Naive thymus-derived CD8-positive, alpha-beta T cell (primary cell): ENCODE measurements at regions not wholly inside any gene's neighbourhood (a gene's known extent, or its start where the extent isn't known, plus 50 kb on each side); places are given as distances from the start of the nearest gene placed in this dataset.
"Not testable (repeated sequence)": the region's sequence is repeated elsewhere in the genome, so short reads cannot be mapped to it uniquely, and the experiment has no call there.

ENCODE experiments used
- ATAC-seq, 2 donors: fragments of 150-1000 bp; cut with Tn5 transposase in 1 of 2; sonication (Bioruptor Pico), chemical (Tn5 transposase) in 1 of 2; 1 replicate in 1 of 2; 2 replicates in 1 of 2; pipeline ENCODE4 v1.10.0; 2021; ENCODE audit warnings: mild to moderate bottlenecking in 2 of 2, moderate library complexity in 2 of 2
- POLR2A ChIA-PET: fragments of 350-600 bp; sonication (Branson Sonifier 250); formaldehyde crosslinking; loops from one replicate; lab custom pipeline; 2021; ENCODE audit warnings: antibody characterized with exemption; lab: Charles Lee
- DNase-seq, 10 donors: peaks; one replicate each; pipeline versions ENCODE4 v3.0.0 to v3.0.0-alpha.2; 2020 to 2022
- H3K27ac Mint-ChIP-seq, 10 donors: one replicate each; pipeline ENCODE4 v1.8.0; 2020 to 2022; ENCODE audit warnings: mild to moderate bottlenecking in 10 of 10, mixed read lengths in 10 of 10, moderate library complexity in 4 of 10, inconsistent platforms in 1 of 10
- H3K27me3 Mint-ChIP-seq, 5 donors: one replicate each; pipeline ENCODE4 v1.8.0; 2021 to 2022; ENCODE audit warnings: mixed read lengths in 5 of 5
- H3K36me3 Mint-ChIP-seq, 3 donors: one replicate each; pipeline ENCODE4 v1.8.0; 2020 to 2022; ENCODE audit warnings: mixed read lengths in 3 of 3, mild to moderate bottlenecking in 2 of 3, inconsistent platforms in 1 of 3
- H3K4me1 Mint-ChIP-seq, 4 donors: one replicate each; pipeline ENCODE4 v1.8.0; 2021 to 2022; ENCODE audit warnings: mixed read lengths in 4 of 4
- H3K4me3 Mint-ChIP-seq, 10 donors: one replicate each; pipeline ENCODE4 v1.8.0; 2020 to 2022; ENCODE audit warnings: mild to moderate bottlenecking in 10 of 10, mixed read lengths in 10 of 10, moderate library complexity in 6 of 10, inconsistent platforms in 1 of 10
- H3K9me3 Mint-ChIP-seq, 9 donors: one replicate each; pipeline ENCODE4 v1.8.0; 2020 to 2022; ENCODE audit warnings: mixed read lengths in 9 of 9, mild to moderate bottlenecking in 3 of 9, inconsistent platforms in 1 of 9, moderate library complexity in 1 of 9

DNA sequence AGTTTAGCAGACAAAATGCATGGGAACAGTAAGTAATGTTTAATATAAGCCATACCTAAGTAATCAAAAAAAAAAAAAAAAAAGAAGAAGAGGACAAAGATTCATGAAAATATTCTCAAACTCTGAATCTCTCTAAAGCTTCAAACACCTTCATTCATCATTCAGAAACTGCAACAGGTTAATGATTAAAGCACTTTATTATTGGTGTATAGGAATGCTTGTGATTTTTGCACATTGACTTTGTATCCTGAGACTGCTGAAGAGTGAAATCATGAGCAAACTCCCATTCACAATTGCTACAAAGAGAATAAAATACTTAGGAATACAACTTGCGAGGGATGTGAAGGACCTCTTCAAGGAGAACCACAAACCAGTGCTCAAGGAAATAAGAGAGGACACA is 278.4 kb upstream of the DCN start:
- peaks cover 0 to 5% (median 2%) of the 10 kb centered on the region in 3 donors for H3K36me3 Mint-ChIP-seq
- no peak for DNase-seq
- POLR2A ChIA-PET, result interaction anchor here (0.6 kb wide), 1 partner anchor 22 kb away, joined by 3 read pairs; no protein-coding TSS in a partner anchor
- peaks cover 0 to 8% (median 0%) of the 10 kb centered on the region in 5 donors for H3K27me3 Mint-ChIP-seq
- H3K27ac Mint-ChIP-seq, result no peak overlapping the region
- H3K4me1 Mint-ChIP-seq, result no peaks in the 10 kb centered on the region
- no peak for ATAC-seq
- no peak overlapping the region for H3K4me3 Mint-ChIP-seq
- H3K9me3 Mint-ChIP-seq, result peaks cover 0 to 6% (median 2%) of the 10 kb centered on the region in 9 donors

DNA sequence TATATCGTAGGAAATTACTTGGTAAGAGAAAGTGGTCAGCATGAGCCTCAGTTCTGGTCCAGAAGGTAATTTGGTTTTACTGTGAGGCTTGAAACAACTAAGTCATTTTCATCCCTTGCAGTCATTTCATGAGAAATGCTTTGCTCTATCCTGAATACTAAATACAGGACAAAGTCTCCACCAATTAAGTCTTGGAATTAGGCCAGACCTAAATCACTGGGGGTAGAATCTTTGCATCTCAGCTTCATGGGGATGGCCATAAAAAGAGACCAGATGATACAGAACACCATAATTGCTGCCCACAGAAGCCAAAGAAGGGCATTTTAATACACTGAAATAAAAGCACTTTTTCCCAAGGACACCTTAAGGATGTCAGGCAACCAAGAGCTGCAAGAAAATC is 277.9 kb upstream of the DCN start:
- no peak for DNase-seq
- H3K4me3 Mint-ChIP-seq, result no peak overlapping the region
- H3K9me3 Mint-ChIP-seq, result peaks cover 0 to 2% (median under 1%) of the 10 kb centered on the region in 9 donors
- POLR2A ChIA-PET, result no interaction called here
- peaks cover 0 to 8% (median 0%) of the 10 kb centered on the region in 5 donors for H3K27me3 Mint-ChIP-seq
- no peaks in the 10 kb centered on the region for H3K4me1 Mint-ChIP-seq
- peaks cover 0 to 1% (median under 1%) of the 10 kb centered on the region in 3 donors for H3K36me3 Mint-ChIP-seq
- no peak for ATAC-seq
- no peak overlapping the region for H3K27ac Mint-ChIP-seq

- no peak overlapping the region for H3K27ac Mint-ChIP-seq
- peaks cover 0 to 23% (median 5%) of the 10 kb centered on the region in 9 donors for H3K9me3 Mint-ChIP-seq
- ATAC-seq (no peak), DNase-seq (no peak)
- H3K4me1 Mint-ChIP-seq, result no peaks in the 10 kb centered on the region
- H3K27me3 Mint-ChIP-seq, result peaks cover 0 to 6% (median 0%) of the 10 kb centered on the region in 5 donors
- H3K36me3 Mint-ChIP-seq, result peaks cover 0 to 7% (median 2%) of the 10 kb centered on the region in 3 donors
- POLR2A ChIA-PET, result no interaction called here
- H3K4me3 Mint-ChIP-seq, result no peak overlapping the region
Observed at GRCh38 chr12:91455321-91455720, 272.7 kb upstream of the DCN start.

DNA sequence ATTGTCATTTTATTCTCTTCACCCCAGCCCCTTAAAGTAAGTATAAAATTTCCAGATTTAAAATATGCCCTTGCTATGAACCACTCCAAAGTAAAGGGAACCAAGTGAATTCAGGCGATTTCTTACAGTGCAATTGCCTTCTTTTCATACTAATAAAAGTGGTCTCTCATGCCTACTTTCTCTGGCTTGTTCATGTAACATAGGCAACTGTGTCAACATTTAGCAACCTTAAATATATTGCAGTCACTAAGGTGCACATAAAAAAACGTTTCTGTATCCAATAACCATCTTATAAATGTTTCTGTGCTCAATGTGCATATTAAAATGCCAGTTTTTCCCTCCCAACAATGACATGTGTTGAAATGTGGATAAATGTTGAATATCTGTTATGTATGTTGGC is 271.6 kb upstream of the DCN start:
- H3K9me3 Mint-ChIP-seq, result peaks cover 0 to 23% (median 5%) of the 10 kb centered on the region in 9 donors
- H3K27me3 Mint-ChIP-seq, result peaks cover 0 to 6% (median 0%) of the 10 kb centered on the region in 5 donors
- POLR2A ChIA-PET, result interaction anchor here (1.0 kb wide), 1 partner anchor 9 kb away, joined by 3 read pairs; no protein-coding TSS in a partner anchor
- no peak for ATAC-seq
- H3K4me1 Mint-ChIP-seq, result no peaks in the 10 kb centered on the region
- H3K4me3 Mint-ChIP-seq, result no peak overlapping the region
- no peak overlapping the region for H3K27ac Mint-ChIP-seq
- H3K36me3 Mint-ChIP-seq, result peaks cover 0 to 7% (median 2%) of the 10 kb centered on the region in 3 donors
- DNase-seq, result no peak

DNA sequence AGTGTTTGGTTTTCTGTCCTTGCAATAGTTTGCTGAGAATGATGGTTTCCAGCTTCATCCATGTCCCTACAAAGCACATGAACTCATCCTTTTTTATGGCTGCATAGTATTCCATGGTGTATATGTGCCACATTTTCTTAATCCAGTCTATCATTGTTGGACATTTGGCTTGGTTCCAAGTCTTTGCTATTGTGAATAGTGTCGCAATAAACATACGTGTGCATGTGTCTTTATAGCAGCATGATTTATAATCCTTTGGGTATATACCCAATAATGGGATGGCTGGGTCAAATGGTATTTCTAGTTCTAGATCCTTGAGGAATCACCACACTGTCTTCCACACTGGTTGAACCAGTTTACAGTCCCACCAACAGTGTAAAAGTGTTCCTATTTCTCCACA is 269.8 kb upstream of the DCN start:
- ATAC-seq, H3K27ac Mint-ChIP-seq, POLR2A ChIA-PET: not testable (repeated sequence)

GRCh38 chr12:91441993-91442952 is 259.7 kb upstream of the DCN start:
- no peak overlapping the region for H3K4me3 Mint-ChIP-seq
- ATAC-seq, result no peak
- H3K4me1 Mint-ChIP-seq, result peaks cover 0 to 3% (median 0%) of the 10 kb centered on the region in 4 donors
- H3K36me3 Mint-ChIP-seq, result no peaks in the 10 kb centered on the region
- peaks cover 0 to 4% (median 0%) of the 10 kb centered on the region in 5 donors for H3K27me3 Mint-ChIP-seq
- peaks cover 0 to 3% (median 0%) of the 10 kb centered on the region in 9 donors for H3K9me3 Mint-ChIP-seq
- no peak overlapping the region for H3K27ac Mint-ChIP-seq
- DNase-seq, result no peak
- POLR2A ChIA-PET, result no interaction called here

More for the DNA sequence above, 269.8 kb upstream of the DCN start:
- H3K36me3 Mint-ChIP-seq, H3K4me1 Mint-ChIP-seq, H3K27me3 Mint-ChIP-seq, H3K4me3 Mint-ChIP-seq, DNase-seq: not testable (repeated sequence)
- peaks cover 0 to 23% (median 5%) of the 10 kb centered on the region in 9 donors for H3K9me3 Mint-ChIP-seq

DNA sequence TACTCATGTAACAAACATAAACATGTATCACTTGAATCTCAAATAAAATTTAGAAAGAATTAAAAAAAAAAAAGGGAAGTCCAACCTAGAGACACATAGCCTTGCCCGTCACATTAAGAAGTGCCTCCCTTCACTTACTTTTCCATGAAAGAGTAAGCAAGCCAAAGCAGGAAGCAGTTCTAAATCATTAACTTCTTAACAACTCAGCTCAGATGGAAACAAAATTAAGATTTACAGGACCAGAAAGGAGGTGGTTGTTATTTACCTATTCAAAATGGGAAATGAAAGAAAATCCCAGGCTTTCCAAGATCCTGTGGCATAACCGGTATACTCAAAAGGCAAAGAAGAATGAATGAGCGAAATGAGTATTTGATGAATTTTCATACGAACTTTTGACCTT is 258.6 kb upstream of the DCN start:
- no peaks in the 10 kb centered on the region for H3K36me3 Mint-ChIP-seq
- no peak overlapping the region for H3K27ac Mint-ChIP-seq
- POLR2A ChIA-PET, result no interaction called here

GRCh38 chr12:91434081-91434480 is 251.5 kb upstream of the DCN start:
- H3K27ac Mint-ChIP-seq, result no peak overlapping the region

More for the DNA sequence above, 258.6 kb upstream of the DCN start:
- peaks cover 0 to 3% (median 0%) of the 10 kb centered on the region in 4 donors for H3K4me1 Mint-ChIP-seq
- H3K4me3 Mint-ChIP-seq, result no peak overlapping the region
- peaks cover 0 to 3% (median 0%) of the 10 kb centered on the region in 9 donors for H3K9me3 Mint-ChIP-seq
- peaks cover 0 to 4% (median 0%) of the 10 kb centered on the region in 5 donors for H3K27me3 Mint-ChIP-seq
- ATAC-seq (no peak), DNase-seq (no peak)

DNA sequence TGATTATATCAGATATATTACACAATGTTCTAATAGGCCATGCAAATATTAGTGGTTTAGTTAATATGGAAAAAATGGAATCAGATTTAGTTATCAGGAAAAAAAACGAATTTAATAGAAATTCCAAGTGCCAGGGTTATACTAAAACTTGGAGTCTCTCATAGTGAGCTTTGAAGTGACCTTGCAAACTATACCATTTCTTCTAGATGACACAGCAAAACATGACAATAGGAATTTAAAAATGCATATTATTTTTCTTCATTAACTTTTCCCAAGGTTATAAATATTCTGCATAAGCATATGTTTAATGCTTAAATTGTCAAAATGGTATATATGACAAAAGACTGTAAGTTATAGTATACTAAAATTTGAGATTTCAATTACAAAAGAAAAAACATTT is 250.1 kb upstream of the DCN start:
- ATAC-seq (no peak), DNase-seq (no peak)
- peaks cover 0 to 2% (median 0%) of the 10 kb centered on the region in 5 donors for H3K27me3 Mint-ChIP-seq
- POLR2A ChIA-PET, result no interaction called here
- H3K27ac Mint-ChIP-seq, result no peak overlapping the region
- H3K9me3 Mint-ChIP-seq, result no peaks in the 10 kb centered on the region
- no peaks in the 10 kb centered on the region for H3K36me3 Mint-ChIP-seq
- H3K4me1 Mint-ChIP-seq, result peaks cover 0 to 6% (median 5%) of the 10 kb centered on the region in 4 donors
- no peak overlapping the region for H3K4me3 Mint-ChIP-seq

More at GRCh38 chr12:91434081-91434480, 251.5 kb upstream of the DCN start:
- POLR2A ChIA-PET, result no interaction called here
- Mint-ChIP-seq H3K9me3 (no peaks in the 10 kb centered on the region), H3K4me1 (peaks cover 0 to 7% (median 6%) of the 10 kb centered on the region in 4 donors), H3K4me3 (no peak overlapping the region), H3K27me3 (peaks cover 0 to 2% (median 2%) of the 10 kb centered on the region in 5 donors), H3K36me3 (no peaks in the 10 kb centered on the region)
- ATAC-seq, result no peak
- DNase-seq, result no peak

- ATAC-seq (no peak), DNase-seq (no peak)
- Mint-ChIP-seq H3K27ac (no peak overlapping the region), H3K4me1 (peaks cover 0 to 6% (median 5%) of the 10 kb centered on the region in 4 donors), H3K4me3 (no peak overlapping the region), H3K36me3 (no peaks in the 10 kb centered on the region), H3K27me3 (peaks cover 0 to 2% (median 0%) of the 10 kb centered on the region in 5 donors), H3K9me3 (no peaks in the 10 kb centered on the region)
- POLR2A ChIA-PET, result no interaction called here
Observed at GRCh38 chr12:91432089-91432488, 249.5 kb upstream of the DCN start.

DNA sequence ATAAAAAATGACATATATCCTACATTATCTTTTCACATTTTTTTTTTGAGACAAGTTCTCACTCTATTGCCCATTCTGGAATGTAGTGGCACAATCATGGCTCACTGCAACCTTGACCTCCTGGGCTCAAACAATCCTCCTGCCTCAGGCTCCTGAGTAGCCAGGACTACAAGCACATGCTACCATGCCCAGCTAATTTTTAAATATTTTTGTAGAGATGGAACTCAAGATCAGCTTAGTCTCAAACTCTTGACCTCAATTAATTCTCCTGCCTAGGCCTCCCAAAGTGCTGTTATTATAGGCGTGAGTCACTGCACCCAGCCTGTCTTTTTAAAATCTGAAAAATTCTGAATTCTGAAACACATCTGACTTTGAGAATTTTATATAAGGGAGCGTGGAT is 241.9 kb upstream of the DCN start:
- H3K36me3 Mint-ChIP-seq, result no peaks in the 10 kb centered on the region
- peaks cover 0 to 3% (median 0%) of the 10 kb centered on the region in 5 donors for H3K27me3 Mint-ChIP-seq
- no peak overlapping the region for H3K4me3 Mint-ChIP-seq
- H3K9me3 Mint-ChIP-seq, result no peaks in the 10 kb centered on the region
- no peaks in the 10 kb centered on the region for H3K4me1 Mint-ChIP-seq
- POLR2A ChIA-PET, result interaction anchor here (1.0 kb wide), 1 partner anchor 8 kb away, joined by 3 read pairs; no protein-coding TSS in a partner anchor
- no peak overlapping the region for H3K27ac Mint-ChIP-seq
- no peak for ATAC-seq
- DNase-seq, result no peak

- ATAC-seq (no peak), DNase-seq (no peak)
- H3K9me3 Mint-ChIP-seq, result no peaks in the 10 kb centered on the region
- POLR2A ChIA-PET, result no interaction called here
- no peaks in the 10 kb centered on the region for H3K36me3 Mint-ChIP-seq
- H3K27ac Mint-ChIP-seq, result no peak overlapping the region
- H3K27me3 Mint-ChIP-seq, result peaks cover 0 to 3% (median 0%) of the 10 kb centered on the region in 5 donors
- H3K4me3 Mint-ChIP-seq, result no peak overlapping the region
- H3K4me1 Mint-ChIP-seq, result no peaks in the 10 kb centered on the region
Observed at GRCh38 chr12:91423693-91424050, 241.1 kb upstream of the DCN start.
